ENCODE measurements at regions not wholly inside any gene's neighbourhood (a gene's known extent, or its start where the extent isn't known, plus 50 kb on each side); places are given as distances from the start of the nearest gene placed in this dataset.

GRCh38 chr15:60213377-60214000, 184.3 kb downstream of the ANXA2 start:
- TF ChIP-seq CTCF (IDR thresholded peaks at IDR 0.05; ENCODE audit: insufficient read depth, low read length) (no peak), SPI1 (IDR thresholded peaks at IDR 0.05; ENCODE audit: borderline replicate concordance, low read depth) (no peak)

Data from HL-60 (cell line).